NCI-H2081 (cell line): ENCODE measurements at regions not wholly inside any gene's neighbourhood (a gene's known extent, or its start where the extent isn't known, plus 50 kb on each side); places are given as distances from the start of the nearest gene placed in this dataset.

ENCODE experiments used
- DNase-seq, 2 experiments: peaks; one replicate each; lab custom pipeline; 2025; lab: John Stamatoyannopoulos, UW

- DNase-seq, result no peak
Observed at GRCh38 chr10:3523309-3524050, 261.5 kb downstream of the KLF6 start.

GRCh38 chr10:3516923-3517255 lies 268.1 kb downstream of the KLF6 start:
- DNase-seq, result no peak

DNA sequence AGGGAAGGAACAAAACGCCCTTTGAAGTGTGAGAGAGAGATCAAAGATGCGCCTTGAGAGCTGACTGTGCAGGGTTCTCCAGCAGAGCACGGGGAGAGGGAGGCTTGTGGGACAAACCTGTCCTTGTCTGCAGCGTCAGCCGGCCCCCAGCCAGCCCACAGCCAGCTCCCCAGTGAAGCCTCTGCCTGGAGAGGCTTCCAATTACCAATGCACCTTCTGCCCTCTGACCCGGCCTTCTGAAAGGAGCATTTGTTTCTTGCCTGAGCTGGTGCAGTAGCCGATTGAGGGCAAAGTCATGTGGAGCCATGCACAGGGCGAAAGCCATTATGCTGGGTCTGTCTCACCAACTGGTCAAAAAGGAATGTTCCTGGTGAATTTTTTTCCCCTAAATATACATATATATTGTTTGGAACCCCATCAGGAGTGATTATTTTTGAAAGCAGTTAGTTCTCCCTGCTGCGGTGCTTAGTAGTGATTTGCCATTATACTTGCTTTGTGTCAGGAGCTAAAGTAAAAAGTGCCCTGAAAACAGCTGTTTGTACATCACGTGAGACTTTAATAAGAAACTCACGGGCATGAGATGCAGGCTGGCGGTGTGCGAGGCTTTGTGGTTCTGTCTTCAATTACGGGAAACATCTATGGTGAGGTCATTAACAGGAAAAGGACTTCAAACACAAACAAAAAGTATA lies 268.6 kb downstream of the KLF6 start:
- DNase-seq, result no peak

GRCh38 chr10:3514691-3515090 lies 270.3 kb downstream of the KLF6 start:
- no peak for DNase-seq

- no peak for DNase-seq
Observed at GRCh38 chr10:3512263-3512662, 272.7 kb downstream of the KLF6 start.

- DNase-seq, result no peak
Observed at GRCh38 chr10:3511483-3511882, 273.5 kb downstream of the KLF6 start.

GRCh38 chr10:3510741-3511140 lies 274.3 kb downstream of the KLF6 start:
- DNase-seq, result no peak

DNA sequence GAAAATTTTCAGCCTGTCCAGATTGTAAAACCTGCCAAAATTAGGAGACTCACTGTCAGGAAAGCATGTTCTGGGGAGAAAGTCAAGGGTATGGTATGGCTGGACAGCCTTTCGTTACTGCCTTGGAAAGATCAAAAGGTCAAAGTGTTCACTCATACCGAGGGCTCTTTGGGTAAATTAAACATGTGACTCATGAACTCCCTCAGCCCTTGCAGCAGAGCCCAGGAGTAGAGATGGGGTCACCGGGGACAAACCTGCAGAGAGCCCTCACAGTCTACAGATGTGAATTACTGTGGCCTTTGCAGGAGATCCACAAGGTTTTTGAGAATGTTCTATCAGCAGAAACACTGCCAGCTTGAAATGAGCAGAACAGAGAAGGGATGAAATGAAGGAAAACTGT lies 275.7 kb downstream of the KLF6 start:
- no peak for DNase-seq

DNA sequence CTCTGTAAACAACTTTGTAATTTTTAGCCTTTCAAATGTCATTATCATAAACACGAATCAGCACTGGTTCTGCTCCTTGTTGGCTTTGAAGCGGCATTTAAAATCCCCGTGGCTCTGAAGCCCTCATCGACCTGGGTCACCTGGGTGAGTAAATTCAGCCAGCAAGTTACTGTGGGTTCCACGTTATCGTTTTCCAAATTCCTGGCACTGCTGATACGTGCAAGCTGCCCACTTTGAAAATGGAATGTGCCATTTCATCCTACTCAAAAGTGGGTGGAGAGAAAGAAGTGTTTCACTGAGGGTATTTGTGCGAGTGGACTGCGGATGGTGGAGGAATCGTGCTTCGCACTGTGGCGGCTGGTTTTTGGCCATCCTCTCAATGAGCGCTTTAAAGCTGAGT lies 281.7 kb downstream of the KLF6 start:
- no peak for DNase-seq

DNA sequence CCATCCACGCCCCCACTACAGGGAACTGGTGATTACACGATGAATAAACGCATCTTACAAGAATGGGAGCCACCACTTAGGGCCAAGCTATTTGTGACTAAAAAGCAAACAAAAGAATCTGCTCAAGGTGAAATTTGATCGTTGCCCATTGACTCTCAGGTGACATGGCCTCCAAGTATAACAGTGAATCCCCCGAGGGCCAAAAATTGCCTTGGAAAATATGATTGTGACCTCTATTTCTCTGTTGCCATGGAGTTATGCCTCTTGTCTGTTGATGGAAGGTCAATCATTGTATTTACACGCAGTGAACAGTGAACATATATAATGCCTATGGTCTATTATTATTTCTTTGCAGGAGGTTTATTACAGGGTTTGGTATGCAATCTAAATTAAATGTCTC lies 282.3 kb downstream of the KLF6 start:
- peak; percentile 31 to 58 for DNase-seq

DNA sequence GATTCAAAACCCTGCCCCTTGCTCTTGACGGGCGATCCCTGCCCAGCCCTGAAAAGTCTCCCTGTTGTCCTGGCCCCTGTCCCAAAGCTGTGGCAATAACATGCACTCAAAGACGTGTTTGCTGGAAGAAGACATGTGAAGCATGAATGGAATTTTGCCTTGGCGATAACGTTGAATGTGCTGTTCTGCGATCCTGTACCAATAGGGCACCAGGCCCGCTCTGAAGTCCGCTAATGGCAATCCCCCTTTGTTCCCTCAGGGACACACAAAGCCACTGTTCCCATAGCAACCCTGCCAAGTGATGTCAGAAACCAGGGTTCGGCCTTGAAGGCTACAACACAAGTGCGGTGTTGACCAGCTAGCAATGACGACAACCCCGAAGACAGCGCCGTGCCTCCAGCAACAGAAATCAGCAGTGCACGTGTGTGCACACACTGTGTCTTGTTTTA lies 284.6 kb downstream of the KLF6 start:
- no peak for DNase-seq

DNA sequence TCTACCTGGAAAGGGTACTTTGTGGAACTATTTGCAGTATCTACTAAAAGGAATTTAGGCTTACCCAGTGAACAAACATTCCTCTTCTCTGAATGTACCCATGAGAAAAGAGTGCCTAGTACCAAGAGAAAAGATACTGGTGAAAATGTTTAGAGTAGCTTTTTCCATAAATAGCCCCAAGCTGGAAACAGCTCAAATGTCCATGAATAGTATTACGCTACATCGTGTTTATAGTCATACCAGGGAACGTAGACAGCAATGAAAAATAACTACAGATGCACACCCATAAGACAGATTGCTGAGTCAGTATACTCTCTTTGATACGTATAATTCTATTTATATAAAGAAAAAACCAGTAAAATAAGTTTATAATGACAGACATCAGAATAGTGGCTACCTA lies 285.9 kb downstream of the KLF6 start:
- DNase-seq, result no peak

GRCh38 chr10:3497581-3497980 lies 287.4 kb downstream of the KLF6 start:
- DNase-seq, result no peak

DNA sequence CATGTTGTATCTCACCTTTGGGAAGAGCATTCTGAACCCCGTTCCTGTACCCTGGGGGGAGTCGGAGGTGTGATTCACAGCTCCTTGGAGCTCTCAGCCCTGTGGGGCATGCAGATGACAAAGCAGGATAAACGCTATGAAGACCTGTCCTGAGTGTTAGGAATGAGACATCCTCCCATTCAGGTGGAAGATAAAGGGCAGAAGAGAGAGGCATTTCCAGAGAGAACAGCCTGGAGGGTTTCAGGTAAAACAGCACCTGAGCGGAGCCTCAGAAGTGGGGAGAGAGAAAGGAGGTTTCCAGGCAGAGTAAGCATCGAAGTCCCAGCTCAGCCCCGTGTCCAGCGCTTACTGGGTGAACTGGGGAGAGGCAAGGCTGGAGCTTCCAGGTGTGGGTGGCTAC lies 288.9 kb downstream of the KLF6 start:
- no peak for DNase-seq

DNA sequence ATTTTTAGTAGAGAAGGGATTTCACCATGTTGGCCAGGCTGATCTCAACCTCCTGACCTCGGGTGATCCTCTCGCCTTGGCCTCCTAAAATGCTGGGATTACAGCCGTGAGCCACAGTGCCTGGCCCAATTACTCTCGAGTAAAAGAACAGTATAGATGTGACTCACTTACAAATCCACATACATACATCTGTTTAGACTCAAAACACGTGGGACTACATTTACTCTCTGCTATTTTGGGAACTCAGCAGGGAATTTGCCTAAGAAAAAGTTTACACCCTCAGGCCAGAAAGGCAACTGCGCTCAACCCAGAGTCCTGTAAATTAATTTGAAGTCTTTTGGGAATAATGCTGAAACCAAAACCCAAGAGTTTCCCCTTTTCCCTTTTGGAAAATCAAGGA lies 289.7 kb downstream of the KLF6 start:
- DNase-seq, result no peak

GRCh38 chr10:3494838-3495230 lies 290.2 kb downstream of the KLF6 start:
- no peak for DNase-seq

- DNase-seq, result no peak
Observed at GRCh38 chr10:3494131-3494837, 290.7 kb downstream of the KLF6 start.

GRCh38 chr10:3493621-3494020 lies 291.4 kb downstream of the KLF6 start:
- no peak for DNase-seq

- DNase-seq, result no peak
Observed at GRCh38 chr10:3491571-3491970, 293.4 kb downstream of the KLF6 start.

- no peak for DNase-seq
Observed at GRCh38 chr10:3487228-3487627, 297.8 kb downstream of the KLF6 start.

- DNase-seq, result peak in 1 of 2 experiments; percentile 33
Observed at GRCh38 chr10:3486346-3487065, 298.5 kb downstream of the KLF6 start.

- DNase-seq, result no peak
Observed at GRCh38 chr10:3485057-3485686, 299.8 kb downstream of the KLF6 start.
